HEK293 (cell line): ENCODE measurements at regions not wholly inside any gene's neighbourhood (a gene's known extent, or its start where the extent isn't known, plus 50 kb on each side); places are given as distances from the start of the nearest gene placed in this dataset.

Experiments used
- CTCF ChIA-PET: fragments of 350-600 bp; formaldehyde crosslinking; extraction: SDS; loops from one replicate; lab custom pipeline; 2021; ENCODE audit warnings: antibody characterized with exemption; lab: Yijun Ruan, JAX
- POLR2A ChIA-PET: fragments of 300-600 bp; formaldehyde crosslinking; extraction: SDS; loops from one replicate; lab custom pipeline; 2020; ENCODE audit warnings: antibody characterized with exemption, inconsistent platforms; lab: Yijun Ruan, JAX
- H3K27ac ChIP-seq: fragments of 200-500 bp; sonication (Bioruptor generic); 2 replicates; pipeline ENCODE4 v1.5.1; 2014; ENCODE audit warnings: low read depth, low read length, control low read depth, inconsistent platforms; ENCODE audit errors: extremely low read depth
- H3K36me3 ChIP-seq, 2 experiments: fragments of 200-500 bp in 1 of 2; sonication (Bioruptor generic) in 1 of 2; 1 replicate in 1 of 2; 2 replicates in 1 of 2; pipeline ENCODE4 v1.5.1; 2014 to 2017; ENCODE audit warnings: inconsistent platforms in 2 of 2, low read length in 2 of 2; ENCODE audit not compliant: control insufficient read depth in 2 of 2, insufficient read depth in 1 of 2
- H3K4me1 ChIP-seq: fragments of 200-500 bp; sonication (Bioruptor generic); 2 replicates; pipeline ENCODE4 v1.5.1; 2014; ENCODE audit warnings: mild to moderate bottlenecking, low read length, inconsistent platforms; ENCODE audit not compliant: control insufficient read depth, insufficient read depth
- H3K4me3 ChIP-seq: 2 replicates; pipeline ENCODE4 v1.5.1; 2011; ENCODE audit warnings: low read depth, mild to moderate bottlenecking, control low read depth, low read length, moderate library complexity
- H3K9me3 ChIP-seq: fragments of 200-500 bp; sonication (Bioruptor generic); 2 replicates; pipeline ENCODE4 v1.5.1; 2014; ENCODE audit warnings: low read depth, low read length, inconsistent platforms; ENCODE audit not compliant: control insufficient read depth, insufficient read depth
- GLIS1 ChIP-seq: fragments of 450-650 bp; formaldehyde crosslinking; IDR thresholded peaks from 2 replicates; pipeline ENCODE4 v1.5.1; 2016; ENCODE audit warnings: missing biosample characterization, missing genetic modification characterization
- MYNN ChIP-seq: fragments of 450-650 bp; formaldehyde crosslinking; IDR thresholded peaks from 2 replicates; pipeline ENCODE4 v1.5.1; 2016; ENCODE audit warnings: missing biosample characterization, missing genetic modification characterization, borderline replicate concordance
- OSR2 ChIP-seq: fragments of 450-650 bp; formaldehyde crosslinking; IDR thresholded peaks from 2 replicates; pipeline ENCODE4 v1.5.1; 2016; ENCODE audit warnings: missing biosample characterization, missing genetic modification characterization
- SETDB1 ChIP-seq: IDR thresholded peaks from one replicate; pipeline ENCODE4 v1.6.1; 2017; ENCODE audit warnings: mild to moderate bottlenecking, low read length, moderate library complexity, mixed read lengths; ENCODE audit not compliant: insufficient read length
- YY2 ChIP-seq: fragments of 450-650 bp; formaldehyde crosslinking; IDR thresholded peaks from 2 replicates; pipeline ENCODE4 v1.5.1; 2016; ENCODE audit warnings: missing biosample characterization, missing genetic modification characterization
- ZBTB20 ChIP-seq: fragments of 450-650 bp; formaldehyde crosslinking; IDR thresholded peaks from 2 replicates; pipeline ENCODE4 v1.5.1; 2016; ENCODE audit warnings: missing biosample characterization, missing genetic modification characterization
- ZFHX2 ChIP-seq: fragments of 450-650 bp; formaldehyde crosslinking; conservative IDR thresholded peaks from 2 replicates; pipeline ENCODE4 v1.5.1; 2016; ENCODE audit warnings: missing biosample characterization, missing genetic modification characterization
- ZIC2 ChIP-seq: fragments of 450-650 bp; formaldehyde crosslinking; IDR thresholded peaks from 2 replicates; pipeline ENCODE4 v1.5.1; 2016; ENCODE audit warnings: missing biosample characterization, missing genetic modification characterization
- ZNF10 ChIP-seq: fragments of 450-650 bp; formaldehyde crosslinking; IDR thresholded peaks from 2 replicates; pipeline ENCODE4 v1.5.1; 2017; ENCODE audit warnings: missing biosample characterization, missing genetic modification characterization
- ZNF184 ChIP-seq: fragments of 450-650 bp; IDR thresholded peaks from 2 replicates; pipeline ENCODE4 v1.5.1; 2018; ENCODE audit warnings: missing biosample characterization, mild to moderate bottlenecking, missing genetic modification characterization
- ZNF2 ChIP-seq: fragments of 450-650 bp; formaldehyde crosslinking; IDR thresholded peaks from 2 replicates; pipeline ENCODE4 v1.5.1; 2016; ENCODE audit warnings: missing biosample characterization, missing genetic modification characterization
- ZNF311 ChIP-seq: fragments of 450-650 bp; formaldehyde crosslinking; IDR thresholded peaks from 2 replicates; pipeline ENCODE4 v1.5.1; 2017; ENCODE audit warnings: missing biosample characterization, missing genetic modification characterization, borderline replicate concordance
- ZNF48 ChIP-seq: fragments of 450-650 bp; formaldehyde crosslinking; IDR thresholded peaks from 2 replicates; pipeline ENCODE4 v1.5.1; 2016; ENCODE audit warnings: missing biosample characterization, missing genetic modification characterization
- ZNF623 ChIP-seq: fragments of 450-650 bp; formaldehyde crosslinking; IDR thresholded peaks from 2 replicates; pipeline ENCODE4 v1.5.1; 2016; ENCODE audit warnings: missing biosample characterization, missing genetic modification characterization
- ZNF624 ChIP-seq: fragments of 450-650 bp; formaldehyde crosslinking; IDR thresholded peaks from 2 replicates; pipeline ENCODE4 v1.5.1; 2017; ENCODE audit warnings: missing biosample characterization, missing genetic modification characterization
- ZNF747 ChIP-seq: fragments of 450-650 bp; formaldehyde crosslinking; IDR thresholded peaks from 2 replicates; pipeline ENCODE4 v1.5.1; 2016; ENCODE audit warnings: missing biosample characterization, missing genetic modification characterization
- ZNF792 ChIP-seq: fragments of 450-650 bp; formaldehyde crosslinking; IDR thresholded peaks from 2 replicates; pipeline ENCODE4 v1.5.1; 2016; ENCODE audit warnings: missing biosample characterization, missing genetic modification characterization
- ZSCAN30 ChIP-seq: fragments of 450-650 bp; IDR thresholded peaks from 2 replicates; pipeline ENCODE4 v1.5.1; 2018; ENCODE audit warnings: missing biosample characterization, mild to moderate bottlenecking, missing genetic modification characterization, moderate library complexity
- TF ChIP-seq, protein P1 (sequence below): fragments of 450-650 bp; formaldehyde crosslinking; IDR thresholded peaks from 2 replicates; pipeline ENCODE4 v1.5.1; 2017; ENCODE audit warnings: missing biosample characterization, missing genetic modification characterization
- TF ChIP-seq, protein P2 (sequence below): fragments of 450-650 bp; formaldehyde crosslinking; IDR thresholded peaks from 2 replicates; pipeline ENCODE4 v1.5.1; 2016; ENCODE audit warnings: missing biosample characterization, missing genetic modification characterization
- TF ChIP-seq, protein P3 (sequence below): fragments of 450-650 bp; IDR thresholded peaks from 2 replicates; pipeline ENCODE4 v1.5.1; 2018; ENCODE audit warnings: missing biosample characterization, mild to moderate bottlenecking, missing genetic modification characterization
- TF ChIP-seq, protein P4 (sequence below): fragments of 450-650 bp; formaldehyde crosslinking; IDR thresholded peaks from 2 replicates; pipeline ENCODE4 v1.5.1; 2017; ENCODE audit warnings: missing biosample characterization, missing genetic modification characterization
- TF ChIP-seq, protein P5 (sequence below): fragments of 450-650 bp; formaldehyde crosslinking; IDR thresholded peaks from 2 replicates; pipeline ENCODE4 v1.5.1; 2016; ENCODE audit warnings: missing biosample characterization, missing genetic modification characterization

DNA sequence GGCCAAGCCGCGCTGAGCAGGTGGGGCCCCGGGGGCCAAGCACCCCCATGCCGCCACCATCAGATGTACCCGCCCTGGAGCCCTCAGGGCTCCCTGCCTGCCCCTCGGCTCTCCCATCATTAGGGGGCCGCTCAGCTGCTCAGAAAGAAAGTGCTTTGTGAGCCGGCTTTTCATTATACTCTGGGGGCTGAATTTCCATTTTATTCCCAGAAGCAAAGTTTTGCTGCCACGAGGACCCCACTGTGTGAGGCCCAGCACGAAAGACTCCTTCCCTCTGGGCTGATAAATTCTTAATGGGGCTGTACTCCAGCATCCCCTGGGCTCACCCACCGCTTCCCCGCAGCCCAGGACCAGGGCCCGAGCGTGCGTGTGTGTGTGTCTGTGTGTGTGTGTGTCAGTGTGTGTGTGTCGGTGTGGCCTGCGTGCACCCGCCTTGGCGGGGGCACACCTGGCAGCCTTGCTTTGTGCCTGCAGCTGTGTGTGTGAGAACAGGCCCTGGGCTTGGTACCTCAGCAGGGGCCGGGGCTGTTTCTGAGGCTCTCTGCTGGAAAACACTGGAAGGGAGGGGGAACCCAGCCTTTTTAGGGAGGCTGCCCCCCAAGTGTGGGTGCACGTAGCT is 103.0 kb upstream of the GSE1 start:
- TF ChIP-seq ZNF10 (tag by site-specific recombination) (0 out of 2 replicates have a peak, but pooled peaks have one; percentile 46), ZIC2 (tag by site-specific recombination) (peak; percentile 70), ZBTB20 (tag by site-specific recombination) (no peak)
- TF ChIP-seq, protein P1, sequence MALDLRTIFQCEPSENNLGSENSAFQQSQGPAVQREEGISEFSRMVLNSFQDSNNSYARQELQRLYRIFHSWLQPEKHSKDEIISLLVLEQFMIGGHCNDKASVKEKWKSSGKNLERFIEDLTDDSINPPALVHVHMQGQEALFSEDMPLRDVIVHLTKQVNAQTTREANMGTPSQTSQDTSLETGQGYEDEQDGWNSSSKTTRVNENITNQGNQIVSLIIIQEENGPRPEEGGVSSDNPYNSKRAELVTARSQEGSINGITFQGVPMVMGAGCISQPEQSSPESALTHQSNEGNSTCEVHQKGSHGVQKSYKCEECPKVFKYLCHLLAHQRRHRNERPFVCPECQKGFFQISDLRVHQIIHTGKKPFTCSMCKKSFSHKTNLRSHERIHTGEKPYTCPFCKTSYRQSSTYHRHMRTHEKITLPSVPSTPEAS (tag by site-specific recombination), result peak; percentile 48; the same call in 1 of the 2 replicates
- Histone ChIP-seq H3K9me3 (no peaks in the 10 kb centered on the region), H3K4me1 (no peaks in the 10 kb centered on the region; the same call in 1 of the 2 replicates), H3K4me3 (no peak overlapping the region), H3K36me3 (no peaks in the 10 kb centered on the region), H3K27ac (no peak overlapping the region)
- POLR2A ChIA-PET, result no interaction called here
- CTCF ChIA-PET, result interaction anchor here (1.1 kb wide), 1 partner anchor 19 kb away, joined by 3 read pairs; no protein-coding TSS in a partner anchor

DNA sequence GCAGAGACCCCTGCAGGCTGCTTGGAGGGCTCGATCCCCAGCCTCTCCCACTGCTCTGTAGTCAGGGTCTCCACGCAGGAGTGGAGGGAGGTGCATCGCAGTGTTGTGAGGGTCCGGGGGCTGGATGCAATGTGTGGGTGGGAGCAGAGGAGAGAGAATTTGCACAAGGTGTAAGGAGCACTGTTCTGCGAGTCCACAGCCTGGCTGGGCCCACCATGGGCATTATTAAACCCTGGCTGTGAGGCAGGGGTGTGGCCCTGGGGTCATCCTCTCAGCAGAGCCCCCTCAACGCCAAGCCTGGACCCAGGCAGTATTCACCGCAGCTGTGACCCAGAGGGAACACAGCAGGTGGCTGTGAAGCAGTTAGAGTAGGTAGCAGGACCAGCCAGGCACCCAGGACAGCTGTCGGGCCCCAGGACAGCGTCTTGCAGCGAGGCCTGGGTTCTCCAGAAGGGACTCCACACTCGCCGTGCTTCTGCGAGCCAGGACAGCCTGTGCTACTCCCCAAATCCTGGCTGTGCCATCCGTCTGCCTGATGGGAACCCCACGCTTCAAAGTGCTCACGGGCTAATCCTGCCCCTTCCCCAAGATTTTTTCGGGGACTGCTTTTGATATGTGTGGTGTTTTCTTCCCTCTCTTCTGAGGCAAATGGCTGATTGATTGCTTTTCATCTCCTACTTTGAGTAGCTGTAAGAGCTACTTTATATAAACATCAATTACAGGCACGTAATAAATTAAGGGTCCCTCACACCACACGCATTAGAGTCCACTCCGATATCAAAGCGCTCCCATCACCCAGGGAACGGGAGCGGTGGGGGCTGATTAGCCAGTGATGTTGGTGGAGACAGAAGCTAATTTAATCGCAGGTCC is 100.9 kb upstream of the GSE1 start:
- POLR2A ChIA-PET, result no interaction called here
- no peak overlapping the region for H3K4me3 ChIP-seq
- no peaks in the 10 kb centered on the region for H3K9me3 ChIP-seq
- CTCF ChIA-PET, result interaction anchor here (1.9 kb wide), 1 partner anchor 16 kb away, joined by 8 read pairs; no protein-coding TSS in a partner anchor
- H3K4me1 ChIP-seq, result no peaks in the 10 kb centered on the region; the same call in 1 of the 2 replicates
- TF ChIP-seq, protein P2, sequence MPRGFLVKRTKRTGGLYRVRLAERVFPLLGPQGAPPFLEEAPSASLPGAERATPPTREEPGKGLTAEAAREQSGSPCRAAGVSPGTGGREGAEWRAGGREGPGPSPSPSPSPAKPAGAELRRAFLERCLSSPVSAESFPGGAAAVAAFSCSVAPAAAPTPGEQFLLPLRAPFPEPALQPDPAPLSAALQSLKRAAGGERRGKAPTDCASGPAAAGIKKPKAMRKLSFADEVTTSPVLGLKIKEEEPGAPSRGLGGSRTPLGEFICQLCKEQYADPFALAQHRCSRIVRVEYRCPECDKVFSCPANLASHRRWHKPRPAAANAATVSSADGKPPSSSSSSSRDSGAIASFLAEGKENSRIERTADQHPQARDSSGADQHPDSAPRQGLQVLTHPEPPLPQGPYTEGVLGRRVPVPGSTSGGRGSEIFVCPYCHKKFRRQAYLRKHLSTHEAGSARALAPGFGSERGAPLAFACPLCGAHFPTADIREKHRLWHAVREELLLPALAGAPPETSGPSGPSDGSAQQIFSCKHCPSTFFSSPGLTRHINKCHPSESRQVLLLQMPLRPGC (tag by site-specific recombination), result no peak
- TF ChIP-seq ZNF747 (no peak), ZSCAN30 (tag by site-specific recombination) (no peak), OSR2 (tag by site-specific recombination) (peak; percentile 50; the same call in 1 of the 2 replicates), ZNF184 (tag by site-specific recombination) (no peak), MYNN (no peak), ZNF2 (tag by site-specific recombination) (no peak), ZNF48 (tag by site-specific recombination) (no peak), GLIS1 (tag by site-specific recombination) (no peak)
- no peak overlapping the region for H3K27ac ChIP-seq
- no peaks in the 10 kb centered on the region for H3K36me3 ChIP-seq

DNA sequence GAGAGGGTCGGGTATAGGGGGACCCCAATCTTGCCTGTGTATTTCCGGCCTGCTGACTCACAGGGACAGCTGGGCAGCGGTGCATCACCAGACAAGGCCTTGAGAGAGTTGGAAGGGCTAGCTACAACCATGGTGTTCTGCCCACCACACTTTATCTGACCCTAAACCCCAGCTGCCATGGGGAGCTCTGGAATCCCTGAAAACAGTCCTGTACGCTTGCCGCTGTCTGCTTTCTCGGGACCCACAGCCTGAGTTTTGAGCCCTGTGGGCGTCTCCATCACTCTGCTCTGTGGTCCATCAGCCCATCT is 100.4 kb upstream of the GSE1 start:
- POLR2A ChIA-PET, result no interaction called here
- Histone ChIP-seq H3K27ac (no peak overlapping the region), H3K4me3 (no peak overlapping the region), H3K4me1 (no peaks in the 10 kb centered on the region; the same call in 1 of the 2 replicates), H3K9me3 (no peaks in the 10 kb centered on the region), H3K36me3 (no peaks in the 10 kb centered on the region)
- TF ChIP-seq ZNF624 (tag by site-specific recombination) (no peak), ZNF792 (tag by site-specific recombination) (no peak), SETDB1 (no peak), ZNF311 (tag by site-specific recombination) (no peak), YY2 (tag by site-specific recombination) (no peak), ZFHX2 (no peak), ZNF623 (tag by site-specific recombination) (no peak)
- TF ChIP-seq, protein P3, sequence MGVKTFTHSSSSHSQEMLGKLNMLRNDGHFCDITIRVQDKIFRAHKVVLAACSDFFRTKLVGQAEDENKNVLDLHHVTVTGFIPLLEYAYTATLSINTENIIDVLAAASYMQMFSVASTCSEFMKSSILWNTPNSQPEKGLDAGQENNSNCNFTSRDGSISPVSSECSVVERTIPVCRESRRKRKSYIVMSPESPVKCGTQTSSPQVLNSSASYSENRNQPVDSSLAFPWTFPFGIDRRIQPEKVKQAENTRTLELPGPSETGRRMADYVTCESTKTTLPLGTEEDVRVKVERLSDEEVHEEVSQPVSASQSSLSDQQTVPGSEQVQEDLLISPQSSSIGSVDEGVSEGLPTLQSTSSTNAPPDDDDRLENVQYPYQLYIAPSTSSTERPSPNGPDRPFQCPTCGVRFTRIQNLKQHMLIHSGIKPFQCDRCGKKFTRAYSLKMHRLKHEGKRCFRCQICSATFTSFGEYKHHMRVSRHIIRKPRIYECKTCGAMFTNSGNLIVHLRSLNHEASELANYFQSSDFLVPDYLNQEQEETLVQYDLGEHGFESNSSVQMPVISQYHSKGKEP (tag by site-specific recombination), result no peak
- TF ChIP-seq, protein P4, sequence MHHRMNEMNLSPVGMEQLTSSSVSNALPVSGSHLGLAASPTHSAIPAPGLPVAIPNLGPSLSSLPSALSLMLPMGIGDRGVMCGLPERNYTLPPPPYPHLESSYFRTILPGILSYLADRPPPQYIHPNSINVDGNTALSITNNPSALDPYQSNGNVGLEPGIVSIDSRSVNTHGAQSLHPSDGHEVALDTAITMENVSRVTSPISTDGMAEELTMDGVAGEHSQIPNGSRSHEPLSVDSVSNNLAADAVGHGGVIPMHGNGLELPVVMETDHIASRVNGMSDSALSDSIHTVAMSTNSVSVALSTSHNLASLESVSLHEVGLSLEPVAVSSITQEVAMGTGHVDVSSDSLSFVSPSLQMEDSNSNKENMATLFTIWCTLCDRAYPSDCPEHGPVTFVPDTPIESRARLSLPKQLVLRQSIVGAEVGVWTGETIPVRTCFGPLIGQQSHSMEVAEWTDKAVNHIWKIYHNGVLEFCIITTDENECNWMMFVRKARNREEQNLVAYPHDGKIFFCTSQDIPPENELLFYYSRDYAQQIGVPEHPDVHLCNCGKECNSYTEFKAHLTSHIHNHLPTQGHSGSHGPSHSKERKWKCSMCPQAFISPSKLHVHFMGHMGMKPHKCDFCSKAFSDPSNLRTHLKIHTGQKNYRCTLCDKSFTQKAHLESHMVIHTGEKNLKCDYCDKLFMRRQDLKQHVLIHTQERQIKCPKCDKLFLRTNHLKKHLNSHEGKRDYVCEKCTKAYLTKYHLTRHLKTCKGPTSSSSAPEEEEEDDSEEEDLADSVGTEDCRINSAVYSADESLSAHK (tag by site-specific recombination), result no peak
- TF ChIP-seq, protein P5, sequence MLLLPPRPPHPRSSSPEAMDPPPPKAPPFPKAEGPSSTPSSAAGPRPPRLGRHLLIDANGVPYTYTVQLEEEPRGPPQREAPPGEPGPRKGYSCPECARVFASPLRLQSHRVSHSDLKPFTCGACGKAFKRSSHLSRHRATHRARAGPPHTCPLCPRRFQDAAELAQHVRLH (tag by site-specific recombination), result no peak
- CTCF ChIA-PET, result interaction anchor here (1.9 kb wide), 1 partner anchor 16 kb away, joined by 8 read pairs; no protein-coding TSS in a partner anchor
